ENCODE measurements at regions not wholly inside any gene's neighbourhood (a gene's known extent, or its start where the extent isn't known, plus 50 kb on each side); places are given as distances from the start of the nearest gene placed in this dataset.

DNA sequence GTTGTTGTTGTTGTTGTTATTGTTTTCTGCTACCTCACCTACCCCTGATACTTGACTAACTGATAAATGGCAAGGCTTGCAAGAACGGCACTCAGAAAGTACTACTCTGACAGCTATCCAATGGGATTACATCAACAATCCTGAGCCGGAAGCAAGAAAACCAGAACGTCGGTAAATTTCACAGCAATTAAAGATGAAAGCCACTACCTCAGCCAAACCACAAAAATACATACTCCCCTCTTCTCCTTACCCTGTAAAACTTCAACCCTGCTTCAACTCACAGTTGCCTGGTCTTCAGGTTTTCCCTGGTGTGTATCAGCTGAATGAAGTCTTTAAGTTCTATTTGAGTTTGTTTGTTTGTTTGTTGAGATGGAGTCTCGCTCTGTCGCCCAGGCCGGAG is 293.7 kb upstream of the RND3 start:
- DNase-seq (ENCODE audit: low spot score): no peak

DNA sequence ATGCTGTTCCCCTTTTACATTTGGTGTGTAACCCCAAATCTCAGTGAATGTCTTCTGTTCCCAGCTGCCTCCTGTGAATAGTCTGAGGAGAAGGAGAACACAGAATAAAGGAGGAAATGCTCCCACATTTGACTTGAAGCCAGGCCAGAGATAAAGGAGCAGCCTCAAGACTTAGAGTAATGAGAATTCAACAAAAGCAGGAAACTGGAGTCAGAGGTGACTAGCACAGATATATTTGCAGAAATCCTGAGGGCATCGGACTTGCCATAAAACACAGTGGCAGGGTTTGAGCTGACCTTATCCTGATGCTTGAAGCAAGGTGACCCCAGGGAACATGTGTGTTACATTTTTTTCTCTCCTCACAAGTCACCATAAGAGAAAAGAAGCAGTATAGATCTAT is 291.4 kb upstream of the RND3 start:
- no peak for DNase-seq (ENCODE audit: low spot score)

DNA sequence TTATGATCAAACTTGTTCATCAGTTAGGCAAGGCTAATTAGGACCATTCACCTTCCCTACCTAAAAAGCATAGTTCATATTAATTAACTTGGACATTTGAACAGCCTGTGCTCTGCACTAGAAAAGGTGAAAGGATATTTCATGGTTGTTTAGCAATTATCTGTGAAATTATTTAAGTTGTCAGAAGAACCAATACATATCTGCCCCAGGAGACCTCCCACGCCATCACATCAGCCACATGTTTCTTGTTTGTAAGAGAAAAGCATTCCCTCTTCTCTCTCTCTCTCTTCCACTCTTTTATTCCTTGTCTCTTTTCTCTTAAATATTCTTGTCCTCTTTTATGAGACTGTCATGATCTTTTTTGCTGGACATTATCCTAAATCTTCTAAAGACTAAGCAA is 282.0 kb upstream of the RND3 start:
- DNase-seq (ENCODE audit: low spot score): no peak

DNA sequence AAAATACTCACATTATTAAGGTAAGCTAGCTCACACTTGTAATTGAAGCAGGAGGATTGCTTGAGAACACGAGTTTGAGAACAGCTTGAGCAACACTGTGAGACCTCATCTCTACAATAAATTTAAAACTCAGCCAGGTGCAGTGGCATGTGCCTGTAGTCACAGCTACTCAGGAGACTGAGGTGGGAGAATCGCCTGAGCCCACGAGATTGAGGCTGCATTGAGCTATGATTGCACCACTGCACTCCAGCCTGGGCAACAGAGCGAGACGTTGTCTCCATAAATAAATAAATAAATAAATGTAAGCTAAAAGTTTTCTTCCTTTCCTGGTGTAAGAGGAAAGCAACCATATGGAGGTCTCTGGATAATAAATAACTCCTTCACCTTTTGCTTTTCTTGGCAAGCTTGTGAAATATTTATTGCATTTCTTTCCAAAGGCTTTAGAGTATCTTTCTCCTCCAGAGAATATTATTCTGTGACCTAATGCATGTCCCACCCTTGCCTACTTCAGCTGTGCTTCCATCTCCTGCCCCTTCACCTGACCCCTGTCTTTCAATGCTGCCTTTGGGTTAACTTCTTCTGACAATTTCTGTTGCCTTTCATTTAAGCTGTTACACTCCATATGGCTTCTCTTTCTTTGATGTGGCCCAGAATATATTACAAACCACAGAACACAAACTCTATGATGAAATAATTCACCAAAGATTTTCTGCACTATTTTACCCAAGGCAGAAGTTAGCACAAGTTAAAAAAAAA is 280.7 kb upstream of the RND3 start:
- no peak for DNase-seq (ENCODE audit: low spot score)

DNA sequence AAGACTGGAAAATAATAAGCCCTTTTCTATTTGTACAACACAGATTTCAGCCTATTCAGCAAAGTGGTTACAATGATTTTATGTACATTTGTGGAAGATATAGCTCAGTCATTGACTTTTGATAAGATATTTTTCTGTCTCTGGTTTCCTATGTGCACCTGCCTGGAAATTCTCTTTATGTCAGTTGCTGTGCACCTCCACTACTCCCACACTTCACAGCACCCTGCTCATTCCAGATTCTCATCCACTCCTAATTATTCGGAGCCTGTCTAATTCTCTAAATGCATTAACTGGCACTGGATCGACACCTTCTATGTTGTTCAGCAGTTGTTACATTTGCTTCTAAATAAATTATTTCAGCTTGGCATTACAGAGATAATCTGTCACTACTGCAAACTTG is 275.1 kb upstream of the RND3 start:
- DNase-seq (ENCODE audit: low spot score): no peak

DNA sequence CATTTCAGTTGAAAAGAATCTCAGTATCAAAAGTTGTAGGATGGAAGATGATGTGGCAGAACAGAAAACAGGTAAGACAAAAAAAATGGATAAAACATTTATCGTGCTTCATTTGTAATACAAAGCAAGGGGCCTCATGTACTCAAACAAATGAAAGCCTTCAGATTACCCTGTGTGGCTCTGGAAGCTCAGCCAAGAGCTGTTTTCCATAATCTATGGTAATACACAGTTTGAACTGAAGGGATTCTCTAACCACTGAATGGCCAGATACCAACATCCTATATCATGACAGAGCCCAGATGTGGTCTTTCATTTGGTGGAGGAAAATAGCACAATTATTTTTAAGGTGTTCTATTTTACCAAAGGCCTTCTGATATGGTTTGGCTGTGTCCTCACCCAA is 272.1 kb upstream of the RND3 start:
- DNase-seq (ENCODE audit: low spot score): no peak

DNA sequence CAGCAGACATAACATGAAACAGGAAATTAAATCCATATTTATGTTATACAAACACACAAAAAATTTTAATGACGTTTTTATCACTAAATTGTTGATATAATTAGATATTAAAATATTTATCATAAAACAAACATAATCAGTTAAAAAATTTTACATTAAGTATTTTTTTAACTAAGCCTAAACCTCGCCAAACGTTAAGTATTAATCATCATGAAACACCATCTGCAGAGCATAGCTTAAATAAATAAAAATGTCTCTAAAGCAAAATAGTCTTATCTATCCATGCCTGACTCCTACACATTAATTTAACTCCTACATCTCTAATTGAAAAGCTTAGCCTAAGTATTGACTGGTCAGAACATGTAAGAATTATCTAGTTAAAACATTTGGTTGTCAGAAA is 271.6 kb upstream of the RND3 start:
- no peak for DNase-seq (ENCODE audit: low spot score)

- DNase-seq (ENCODE audit: low spot score): no peak
Measured at GRCh38 chr2:150752229-150752628, 264.8 kb upstream of the RND3 start.

DNA sequence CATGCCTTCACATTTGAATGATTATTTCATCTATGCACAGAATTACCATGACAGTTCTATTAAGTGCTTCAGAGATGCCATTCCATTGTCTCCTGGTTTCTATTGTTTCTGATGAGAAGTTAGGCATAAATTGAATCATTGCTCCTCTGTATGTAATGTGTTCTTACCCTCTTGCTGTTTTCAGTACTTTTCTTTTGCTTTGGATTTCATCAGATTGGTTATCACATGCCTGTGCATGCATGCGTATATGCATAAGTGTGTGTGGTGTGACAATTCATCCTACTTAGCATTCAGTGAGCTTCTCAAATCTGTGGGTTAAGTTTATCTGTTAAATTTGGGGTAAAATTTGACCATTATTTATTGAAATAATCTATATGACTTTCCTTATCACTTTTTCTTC is 263.3 kb upstream of the RND3 start:
- no peak for DNase-seq (ENCODE audit: low spot score)

- no peak for DNase-seq (ENCODE audit: low spot score)
Measured at GRCh38 chr2:150742094-150742493, 254.6 kb upstream of the RND3 start.

DNA sequence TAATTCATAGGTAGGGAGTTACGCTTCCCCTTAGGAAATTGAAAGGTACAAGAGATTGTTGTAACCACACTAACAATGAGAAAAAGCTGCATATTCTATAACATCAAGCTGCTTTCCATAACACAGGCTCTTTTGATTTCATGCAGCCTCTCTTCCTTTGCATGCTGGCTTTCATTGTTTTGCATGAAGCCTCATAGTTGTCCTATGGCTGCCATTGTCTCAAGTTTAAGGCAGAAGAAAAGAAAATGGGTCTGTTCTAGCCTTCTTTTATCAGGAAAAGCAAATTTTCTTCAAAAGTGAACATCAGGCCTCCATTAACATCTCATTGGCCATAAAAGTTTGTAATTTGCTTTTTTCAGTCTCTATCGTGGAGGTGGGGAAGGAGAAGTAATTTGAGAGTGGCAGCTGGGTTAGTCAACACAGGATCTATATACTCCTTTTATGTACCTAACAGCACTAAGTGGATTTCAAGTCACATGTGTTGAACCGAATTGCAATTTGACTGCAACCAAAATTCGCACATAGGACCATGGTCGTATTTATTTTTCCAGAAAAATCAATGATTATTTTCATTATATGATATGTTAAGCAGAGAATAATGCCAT is 248.5 kb upstream of the RND3 start:
- DNase-seq (ENCODE audit: low spot score): no peak

DNA sequence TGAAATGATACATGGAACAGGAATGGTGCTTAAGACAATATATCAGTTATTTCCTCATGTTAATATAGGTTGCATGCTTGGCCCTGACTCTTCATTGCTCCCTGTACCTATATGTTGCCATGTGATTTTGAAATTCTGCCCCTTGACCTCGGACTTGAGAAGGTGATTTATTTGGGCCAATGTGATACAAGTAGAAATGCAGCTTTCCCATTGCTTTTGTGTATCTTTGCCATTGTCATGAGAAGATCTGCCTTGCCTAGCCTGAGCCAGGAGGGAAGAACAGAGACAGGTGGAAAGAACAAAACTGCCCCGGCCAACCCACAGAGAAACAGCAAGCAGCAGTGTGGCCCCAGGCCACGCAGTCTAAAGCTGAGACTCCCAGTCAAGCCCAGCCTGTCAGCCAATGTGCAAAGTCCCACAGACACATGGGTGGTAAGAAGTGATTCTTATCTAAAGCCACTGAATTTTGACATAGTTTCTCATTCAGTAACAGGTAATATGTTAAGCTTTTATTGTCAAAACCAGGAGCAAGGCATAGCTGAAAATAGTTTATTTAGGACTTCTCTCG is 245.7 kb upstream of the RND3 start:
- no peak for DNase-seq (ENCODE audit: low spot score)

DNA sequence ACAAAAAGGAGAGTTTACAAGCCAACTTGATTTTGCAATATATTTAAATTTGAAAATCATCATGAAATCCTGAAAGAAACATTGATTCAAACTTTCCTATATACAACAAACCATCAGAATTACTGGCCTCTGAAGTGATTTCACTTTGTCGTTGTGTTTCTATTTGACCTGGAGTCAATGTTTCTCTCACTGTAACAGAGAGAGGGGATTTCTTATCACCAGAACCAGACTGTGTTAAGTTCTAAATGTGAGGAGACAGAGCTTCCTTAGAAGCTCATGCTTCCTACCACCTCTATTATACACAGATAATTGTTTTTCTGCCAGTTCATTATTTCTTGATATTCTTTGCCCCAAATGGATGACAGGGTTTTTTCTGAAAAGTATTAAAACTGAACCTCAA is 245.0 kb upstream of the RND3 start:
- DNase-seq (ENCODE audit: low spot score): no peak

DNA sequence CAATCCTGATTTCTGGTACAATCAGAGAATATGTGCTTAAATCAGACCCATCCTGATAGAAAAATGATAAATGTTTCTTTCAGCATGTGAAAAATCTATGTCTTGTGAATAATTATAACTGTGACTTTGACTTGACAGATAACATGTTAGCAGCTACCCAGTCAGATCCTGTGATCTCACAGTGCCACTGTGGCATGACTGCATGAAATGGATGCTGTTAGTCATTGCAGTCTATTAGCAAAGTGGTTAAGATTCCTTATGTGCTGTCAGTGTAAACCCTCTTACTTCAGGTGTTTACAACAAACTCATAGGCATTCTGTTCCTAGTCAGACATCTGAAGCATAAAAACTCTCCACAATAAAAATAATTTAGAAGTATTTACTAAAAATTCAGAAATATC is 244.6 kb upstream of the RND3 start:
- DNase-seq (ENCODE audit: low spot score): no peak

- no peak for DNase-seq (ENCODE audit: low spot score)
Measured at GRCh38 chr2:150729495-150729955, 242.1 kb upstream of the RND3 start.

GRCh38 chr2:150718280-150718679 is 230.8 kb upstream of the RND3 start:
- DNase-seq (ENCODE audit: low spot score): no peak

DNA sequence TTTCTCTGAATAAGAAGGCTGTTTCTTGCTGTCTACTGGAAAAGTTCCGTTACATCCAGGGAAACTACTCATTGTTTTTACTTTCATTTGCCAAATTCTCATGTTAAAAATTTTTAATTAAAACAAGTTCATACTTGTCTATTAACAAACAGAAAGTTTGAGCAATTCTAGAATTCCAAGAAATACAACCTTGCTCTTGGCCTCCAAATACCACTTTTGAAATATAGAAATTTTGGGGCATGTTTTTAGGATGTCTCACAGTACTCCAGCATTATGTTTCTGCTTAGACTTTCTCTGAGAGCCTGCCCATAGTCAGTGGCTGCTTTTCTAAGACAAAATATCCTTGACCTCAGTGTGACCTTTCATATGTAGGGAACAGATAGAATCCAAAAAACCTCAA is 228.7 kb upstream of the RND3 start:
- no peak for DNase-seq (ENCODE audit: low spot score)

DNA sequence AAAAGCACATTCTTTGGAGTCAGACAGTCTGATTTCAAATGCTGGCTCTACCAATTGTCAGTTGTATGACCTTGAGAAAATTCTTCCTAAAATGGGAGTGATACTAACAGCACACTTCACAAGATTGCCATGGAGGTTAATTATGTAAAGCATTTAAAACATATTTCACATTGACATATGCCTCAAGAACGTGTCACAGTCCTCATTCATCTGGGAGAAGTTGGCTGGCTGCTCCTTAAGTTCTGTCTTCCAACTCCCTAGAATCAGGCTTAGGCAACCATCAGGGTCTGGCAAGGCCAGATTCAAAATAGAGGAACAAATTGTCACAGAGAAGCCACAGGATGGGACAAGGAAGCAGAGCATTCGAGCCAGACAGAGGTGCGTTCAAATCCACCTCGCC is 228.0 kb upstream of the RND3 start:
- DNase-seq (ENCODE audit: low spot score): no peak

DNA sequence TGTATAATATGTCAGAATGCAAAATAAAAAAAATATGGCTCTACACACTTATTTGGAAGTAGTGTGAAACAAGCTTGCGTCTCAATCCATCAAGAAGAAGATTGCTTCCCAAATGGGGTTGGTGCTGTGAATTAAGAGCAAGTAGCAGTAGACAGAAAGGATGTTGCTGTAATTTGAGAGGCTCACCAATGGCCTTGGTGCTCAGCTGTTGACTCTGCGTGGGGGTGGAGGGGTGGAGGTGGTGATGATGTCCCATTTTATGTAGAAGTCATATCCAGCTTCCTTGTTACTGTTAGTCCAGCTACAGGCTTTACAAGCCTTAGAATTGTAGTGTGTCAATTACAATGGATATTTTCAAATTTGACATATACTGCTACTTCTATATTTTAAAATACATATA is 223.4 kb upstream of the RND3 start:
- no peak for DNase-seq (ENCODE audit: low spot score)

GRCh38 chr2:150710041-150710440 is 222.6 kb upstream of the RND3 start:
- DNase-seq (ENCODE audit: low spot score): no peak

DNA sequence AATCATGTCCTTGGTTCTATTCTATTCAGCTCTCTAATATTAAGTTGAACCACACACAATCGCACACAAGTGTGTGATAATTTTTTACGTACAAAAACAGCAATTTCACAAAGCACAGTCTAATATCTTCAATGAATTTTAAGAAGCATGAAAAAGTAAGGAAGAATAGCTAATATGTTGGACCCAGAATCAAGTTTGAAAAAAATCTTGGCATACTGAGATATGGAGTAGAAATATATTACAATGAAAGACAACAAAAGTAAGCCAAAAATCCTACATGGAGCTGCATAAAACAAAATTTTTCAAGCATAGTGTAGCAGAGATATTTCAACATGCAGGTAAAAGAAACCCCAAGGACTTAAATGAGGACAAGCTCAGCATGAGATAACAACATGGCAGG is 219.1 kb upstream of the RND3 start:
- no peak for DNase-seq (ENCODE audit: low spot score)

DNA sequence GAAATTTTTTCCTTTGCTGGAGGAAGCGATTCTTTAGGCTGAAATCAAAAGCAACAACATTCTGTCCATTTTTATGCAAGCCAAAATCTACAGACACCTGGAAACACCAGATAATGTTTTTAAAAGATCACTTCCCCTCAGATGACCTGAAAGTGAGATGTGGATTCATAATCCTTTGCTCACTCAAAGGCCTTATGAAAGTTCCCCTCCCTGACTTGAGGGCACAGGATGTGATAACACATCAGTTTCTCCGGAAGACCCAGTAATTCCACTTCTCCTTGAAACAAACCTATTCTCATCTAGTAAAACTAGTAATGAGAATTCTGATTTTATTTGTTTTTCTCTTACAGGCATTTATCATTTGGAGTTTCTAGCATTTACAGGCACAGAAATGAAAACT is 218.3 kb upstream of the RND3 start:
- DNase-seq (ENCODE audit: low spot score): no peak

- DNase-seq (ENCODE audit: low spot score): no peak
Measured at GRCh38 chr2:150705357-150705756, 217.9 kb upstream of the RND3 start.

DNA sequence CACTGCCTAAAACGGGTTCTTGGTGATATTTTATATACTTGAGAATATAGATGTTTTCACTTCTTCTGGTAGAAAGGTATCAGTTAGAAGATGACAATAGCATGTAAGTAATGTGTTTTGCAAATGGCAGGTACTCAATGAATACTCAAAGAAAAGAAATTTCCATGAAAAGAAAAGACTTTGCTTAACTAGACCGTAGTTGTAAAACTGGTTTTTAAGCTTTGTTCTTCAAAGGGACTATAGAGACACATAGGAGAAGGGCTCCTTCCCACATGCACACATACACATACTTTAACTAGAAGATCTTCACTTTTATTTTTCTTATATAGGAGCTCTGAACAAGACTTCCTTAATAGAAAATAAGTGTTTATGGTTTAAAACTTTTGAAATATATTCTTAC is 215.3 kb upstream of the RND3 start:
- DNase-seq (ENCODE audit: low spot score): no peak
